Thyroid gland (tissue), 4 donors: ENCODE measurements at regions not wholly inside any gene's neighbourhood (a gene's known extent, or its start where the extent isn't known, plus 50 kb on each side); places are given as distances from the start of the nearest gene placed in this dataset.

ENCODE experiments used
- DNase-seq, 2 donors: peaks; one replicate each; pipeline ENCODE4 v3.0.0-alpha.2; 2019
- H3K27ac ChIP-seq, 3 donors: fragments of 200-600 bp; sonication (generic); 1 replicate in 2 of 3; 2 replicates in 1 of 3; pipeline ENCODE4 v1.5.1; 2016 to 2019; ENCODE audit warnings: mild to moderate bottlenecking in 1 of 3, moderate library complexity in 1 of 3
- H3K27me3 ChIP-seq: fragments of 200-600 bp; sonication (generic); one replicate; pipeline ENCODE4 v1.5.1; 2019
- H3K36me3 ChIP-seq, 2 donors: fragments of 200-600 bp; sonication (generic); one replicate each; pipeline ENCODE4 v1.5.1; 2016 to 2019
- H3K4me1 ChIP-seq, 2 donors: fragments of 200-600 bp; sonication (generic); one replicate each; pipeline ENCODE4 v1.5.1; 2017 to 2019
- H3K4me3 ChIP-seq, 3 donors: fragments of 200-600 bp; sonication (generic); replicated peaks in 1 of 3; 1 replicate in 2 of 3; 2 replicates in 1 of 3; pipeline ENCODE4 v1.5.1; 2016; ENCODE audit warnings: mild to moderate bottlenecking in 1 of 3
- H3K9me3 ChIP-seq: fragments of 200-600 bp; sonication (generic); one replicate; pipeline ENCODE4 v1.5.1; 2017
- CTCF ChIP-seq, 6 experiments: fragments of 200-600 bp in 3 of 6; fragments of 450-650 bp in 3 of 6; sonication (generic) in 3 of 6; IDR thresholded peaks; one replicate each; pipeline ENCODE4 v1.5.1; 2016 to 2019; ENCODE audit warnings: antibody characterized with exemption in 6 of 6, mild to moderate bottlenecking in 2 of 6, inconsistent platforms in 1 of 6, moderate library complexity in 1 of 6
- POLR2A ChIP-seq, 2 donors: fragments of 450-650 bp; IDR thresholded peaks; one replicate each; pipeline ENCODE4 v1.6.1; 2017; ENCODE audit warnings: antibody characterized with exemption in 2 of 2, mild to moderate bottlenecking in 2 of 2, moderate library complexity in 1 of 2
- WGBS, 2 donors: methylation state at CpG; one replicate each; pipeline ENCODE4 v1.1.5; 2017; 5-methylcytosine and 5-hydroxymethylcytosine counted together
- intact Hi-C: fragments of 100-400 bp; cut with DNase I; formaldehyde crosslinking; loops from one replicate; pipeline ENCODE4 v1.15.1; 2023

GRCh38 chr5:33235304-33235703, 205.5 kb upstream of the TARS1 start:
- Histone ChIP-seq H3K9me3 (no peaks in the 10 kb centered on the region), H3K27ac (no peak overlapping the region), H3K27me3 (no peaks in the 10 kb centered on the region), H3K4me3 (no peak overlapping the region), H3K36me3 (no peaks in the 10 kb centered on the region), H3K4me1 (peaks cover 3% of the 10 kb centered on the region in 2 donors)
- intact Hi-C loops = no loop called here
- no peak for TF ChIP-seq CTCF (IDR thresholded peaks at IDR 0.05)
- no peak for TF ChIP-seq POLR2A (IDR thresholded peaks at IDR 0.05)
- no peak for DNase-seq
- WGBS, 2 donors = 96 to 99% methylated on average over 4 of the region's 4 CpGs

GRCh38 chr5:33235824-33236223, 204.9 kb upstream of the TARS1 start:
- no peak overlapping the region for H3K4me3 ChIP-seq
- intact Hi-C loops = no loop called here
- TF ChIP-seq POLR2A (IDR thresholded peaks at IDR 0.05) = no peak
- TF ChIP-seq CTCF (IDR thresholded peaks at IDR 0.05) = no peak
- no peaks in the 10 kb centered on the region for H3K9me3 ChIP-seq
- H3K27me3 ChIP-seq = no peaks in the 10 kb centered on the region
- no peaks in the 10 kb centered on the region for H3K36me3 ChIP-seq
- WGBS, 2 donors = 94% methylated on average over 4 of the region's 4 CpGs
- no peaks in the 10 kb centered on the region for H3K4me1 ChIP-seq
- H3K27ac ChIP-seq = no peak overlapping the region
- no peak for DNase-seq

GRCh38 chr5:33237471-33237870, 203.3 kb upstream of the TARS1 start:
- no peaks in the 10 kb centered on the region for H3K4me1 ChIP-seq
- intact Hi-C loops = no loop called here
- H3K27ac ChIP-seq = no peak overlapping the region
- H3K9me3 ChIP-seq = no peaks in the 10 kb centered on the region
- DNase-seq = no peak
- TF ChIP-seq CTCF (IDR thresholded peaks at IDR 0.05) = no peak
- H3K4me3 ChIP-seq = no peak overlapping the region
- no peaks in the 10 kb centered on the region for H3K27me3 ChIP-seq
- H3K36me3 ChIP-seq = no peaks in the 10 kb centered on the region

GRCh38 chr5:33238826-33239695, 201.7 kb upstream of the TARS1 start:
- no peak for DNase-seq
- no peaks in the 10 kb centered on the region for H3K9me3 ChIP-seq
- 65 to 68% methylated on average over 3 of the region's 3 CpGs for WGBS, 2 donors

More at GRCh38 chr5:33238826-33239695, 201.7 kb upstream of the TARS1 start:
- no peaks in the 10 kb centered on the region for H3K4me1 ChIP-seq
- H3K27ac ChIP-seq = no peak overlapping the region
- intact Hi-C loops = no loop called here
- no peak for TF ChIP-seq POLR2A (IDR thresholded peaks at IDR 0.05)
- no peak for TF ChIP-seq CTCF (IDR thresholded peaks at IDR 0.05)
- no peaks in the 10 kb centered on the region for H3K27me3 ChIP-seq
- no peaks in the 10 kb centered on the region for H3K36me3 ChIP-seq
- H3K4me3 ChIP-seq = no peak overlapping the region
